ENCODE measurements at regions not wholly inside any gene's neighbourhood (a gene's known extent, or its start where the extent isn't known, plus 50 kb on each side); places are given as distances from the start of the nearest gene placed in this dataset.

DNA sequence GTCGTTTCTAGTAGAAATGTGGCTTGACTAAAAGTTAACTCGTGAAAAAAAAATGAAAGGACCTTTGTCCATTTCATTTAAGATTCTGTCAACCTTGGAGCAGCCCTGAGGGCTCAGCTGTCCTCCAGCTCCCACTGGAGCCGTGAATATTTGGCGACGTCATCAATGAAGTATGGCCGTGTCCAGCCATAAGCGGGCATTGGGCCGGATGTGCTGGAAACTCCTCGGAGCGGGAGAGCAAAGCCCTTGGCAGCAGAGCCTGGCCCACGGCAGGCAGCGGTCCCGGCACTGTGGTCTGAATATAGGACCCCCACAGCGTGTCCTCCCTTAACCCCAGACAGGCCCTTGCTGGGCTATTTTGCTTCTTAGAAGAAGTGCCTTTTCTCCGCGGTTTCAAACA is 50.0 kb downstream of the JAKMIP3 start:
- peak; percentile 31 for DNase-seq (ENCODE audit: low read depth)
- H3K4me3 ChIP-seq (ENCODE audit: low read depth, low read length), result no peak overlapping the region
- no peak for TF ChIP-seq CTCF (conservative IDR thresholded peaks at IDR 0.05; ENCODE audit: low read depth, low read length)

DNA sequence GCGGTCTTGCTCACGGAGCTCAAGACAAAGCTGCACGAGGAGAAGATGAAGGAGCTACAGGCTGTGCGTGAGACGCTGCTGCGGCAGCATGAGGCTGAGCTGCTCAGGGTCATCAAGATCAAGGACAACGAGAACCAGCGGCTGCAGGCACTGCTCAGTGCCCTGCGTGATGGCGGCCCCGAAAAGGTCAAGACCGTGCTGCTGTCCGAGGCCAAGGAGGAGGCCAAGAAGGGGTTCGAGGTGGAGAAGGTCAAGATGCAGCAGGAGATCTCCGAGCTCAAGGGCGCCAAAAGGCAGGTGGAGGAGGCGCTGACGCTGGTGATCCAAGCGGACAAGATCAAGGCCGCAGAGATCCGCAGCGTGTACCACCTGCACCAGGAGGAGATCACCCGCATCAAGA is 51.4 kb downstream of the JAKMIP3 start:
- H3K4me3 ChIP-seq (ENCODE audit: low read depth, low read length), result no peak overlapping the region
- DNase-seq (ENCODE audit: low read depth), result no peak
- no peak for TF ChIP-seq CTCF (conservative IDR thresholded peaks at IDR 0.05; ENCODE audit: low read depth, low read length)

DNA sequence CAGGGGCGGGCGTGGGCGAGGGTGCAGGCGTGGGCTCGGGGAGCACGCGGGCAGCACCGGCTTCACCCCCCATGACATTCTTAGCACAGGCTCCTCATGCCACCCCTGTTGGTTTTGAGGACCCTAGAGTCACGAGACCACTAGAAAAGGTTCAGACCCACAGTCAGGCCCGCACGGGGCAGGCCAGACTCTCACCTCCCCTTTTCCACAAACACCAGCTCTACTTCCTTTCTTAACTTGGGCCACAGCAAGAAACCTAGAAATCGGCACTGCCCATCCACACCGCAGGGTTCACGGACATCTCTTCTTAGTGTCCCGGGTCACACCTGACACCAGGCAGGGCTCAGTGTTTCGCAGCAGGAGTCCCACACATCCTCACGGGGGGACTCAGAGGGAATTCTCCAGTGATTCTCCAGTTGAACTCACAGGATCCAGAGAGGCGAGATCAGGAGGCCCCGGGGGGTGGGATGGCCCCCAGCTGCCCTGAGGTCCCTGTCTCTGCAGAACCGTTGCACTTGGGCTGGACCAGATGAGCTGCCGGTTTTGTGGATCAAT is 52.0 kb downstream of the JAKMIP3 start:
- no peak overlapping the region for H3K4me3 ChIP-seq (ENCODE audit: low read depth, low read length)
- no peak for DNase-seq (ENCODE audit: low read depth)
- no peak for TF ChIP-seq CTCF (conservative IDR thresholded peaks at IDR 0.05; ENCODE audit: low read depth, low read length)

DNA sequence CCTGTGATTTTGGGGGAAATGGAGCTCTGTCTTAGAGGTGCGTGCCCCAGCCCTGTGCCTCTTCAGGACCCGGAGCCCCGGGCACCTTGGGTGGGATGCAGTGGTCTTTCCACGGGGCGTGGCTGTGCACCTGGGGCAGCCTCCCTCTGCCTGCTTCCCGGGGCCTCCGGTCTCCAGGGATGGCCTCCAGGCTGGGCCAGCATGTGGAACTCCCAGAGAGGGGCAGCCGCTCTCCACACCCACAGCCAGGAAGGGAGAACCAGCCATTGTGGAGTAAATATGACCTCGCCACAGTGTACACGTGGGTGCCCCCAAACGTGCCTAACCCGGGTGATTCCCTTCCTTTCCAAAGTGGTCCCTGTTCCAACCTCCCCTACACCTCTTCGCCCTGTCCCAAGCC is 52.6 kb downstream of the JAKMIP3 start:
- DNase-seq (ENCODE audit: low read depth), result no peak
- no peak overlapping the region for H3K4me3 ChIP-seq (ENCODE audit: low read depth, low read length)
- TF ChIP-seq CTCF (conservative IDR thresholded peaks at IDR 0.05; ENCODE audit: low read depth, low read length), result no peak

DNA sequence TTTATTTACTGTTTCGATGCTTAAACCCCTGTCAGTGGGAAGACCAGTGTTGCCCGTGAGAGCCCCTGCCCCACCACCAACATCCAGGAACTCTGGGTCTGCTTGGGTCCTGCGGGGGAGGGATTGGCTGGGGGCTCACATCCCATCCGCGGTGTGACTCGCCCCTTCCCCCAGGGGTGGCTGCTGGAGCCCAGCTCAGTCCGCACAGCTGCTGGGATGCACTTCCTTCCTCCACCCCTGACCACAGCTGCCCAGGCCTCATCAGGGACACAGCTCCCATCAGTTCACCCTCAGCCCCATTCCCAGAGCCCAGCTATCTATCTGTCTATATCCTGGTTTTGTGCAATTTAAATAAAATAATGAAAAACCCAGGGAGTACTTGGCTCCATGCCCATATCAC is 54.5 kb downstream of the JAKMIP3 start:
- DNase-seq (ENCODE audit: low read depth), result no peak
- TF ChIP-seq CTCF (conservative IDR thresholded peaks at IDR 0.05; ENCODE audit: low read depth, low read length), result no peak

GRCh38 chr10:132120734-132121510 is 55.2 kb downstream of the JAKMIP3 start:
- TF ChIP-seq CTCF (conservative IDR thresholded peaks at IDR 0.05; ENCODE audit: low read depth, low read length), result no peak
- no peak for DNase-seq (ENCODE audit: low read depth)

More for the DNA sequence above, 54.5 kb downstream of the JAKMIP3 start:
- no peak overlapping the region for H3K4me3 ChIP-seq (ENCODE audit: low read depth, low read length)

GRCh38 chr10:132121511-132121830 is 55.7 kb downstream of the JAKMIP3 start:
- H3K4me3 ChIP-seq (ENCODE audit: low read depth, low read length), result no peak overlapping the region
- no peak for TF ChIP-seq CTCF (conservative IDR thresholded peaks at IDR 0.05; ENCODE audit: low read depth, low read length)
- no peak for DNase-seq (ENCODE audit: low read depth)

More at GRCh38 chr10:132120734-132121510, 55.2 kb downstream of the JAKMIP3 start:
- H3K4me3 ChIP-seq (ENCODE audit: low read depth, low read length), result no peak overlapping the region

Data from choroid plexus epithelial cell (primary cell).